ENCODE measurements at regions not wholly inside any gene's neighbourhood (a gene's known extent, or its start where the extent isn't known, plus 50 kb on each side); places are given as distances from the start of the nearest gene placed in this dataset.

DNA sequence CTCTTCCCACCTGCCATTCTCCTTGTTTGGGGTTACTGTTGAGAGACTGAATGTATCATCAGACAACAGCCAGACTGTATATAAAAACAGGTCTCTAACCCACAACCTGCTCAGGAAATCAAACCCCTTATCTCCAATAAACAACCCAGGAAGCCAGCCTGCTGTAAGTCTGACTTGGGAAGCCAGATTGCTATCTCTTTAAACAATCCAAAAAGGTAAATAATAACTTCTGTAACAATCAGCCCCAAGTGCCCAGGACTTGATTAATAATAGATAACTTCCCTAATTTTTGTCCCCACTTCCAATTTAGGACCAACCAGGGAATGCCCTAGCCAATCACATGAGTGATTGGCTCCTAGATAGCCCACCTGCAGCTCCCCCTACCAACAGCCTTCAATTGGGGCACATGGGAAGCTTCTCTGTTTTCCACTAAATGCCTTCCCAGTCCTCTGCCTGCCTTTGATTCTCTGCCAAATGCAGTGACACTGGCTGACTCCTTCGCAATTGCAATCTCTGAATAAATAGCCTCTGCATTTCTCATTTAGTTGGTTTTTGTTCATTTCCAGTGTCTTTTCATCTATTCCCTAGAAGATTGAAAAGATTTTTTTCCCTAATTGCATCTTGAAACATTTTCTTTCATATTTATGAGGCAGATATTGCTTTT, 117.1 kb upstream of the TAB2 start:
- TF ChIP-seq CTCF (IDR thresholded peaks at IDR 0.05; ENCODE audit: insufficient read depth, low read length), result no peak
- DNase-seq (ENCODE audit: low read depth), result no peak
- no peak overlapping the region for H3K4me3 ChIP-seq (ENCODE audit: low read depth, low read length)

- no peak for DNase-seq (ENCODE audit: low read depth)
- no peak for TF ChIP-seq CTCF (IDR thresholded peaks at IDR 0.05; ENCODE audit: insufficient read depth, low read length)
- H3K4me3 ChIP-seq (ENCODE audit: low read depth, low read length), result no peak overlapping the region
Measured at GRCh38 chr6:149201068-149201655, 116.3 kb upstream of the TAB2 start.

GRCh38 chr6:149202100-149202499, 115.4 kb upstream of the TAB2 start:
- DNase-seq (ENCODE audit: low read depth), result no peak
- TF ChIP-seq CTCF (IDR thresholded peaks at IDR 0.05; ENCODE audit: insufficient read depth, low read length), result no peak
- H3K4me3 ChIP-seq (ENCODE audit: low read depth, low read length), result no peak overlapping the region

DNA sequence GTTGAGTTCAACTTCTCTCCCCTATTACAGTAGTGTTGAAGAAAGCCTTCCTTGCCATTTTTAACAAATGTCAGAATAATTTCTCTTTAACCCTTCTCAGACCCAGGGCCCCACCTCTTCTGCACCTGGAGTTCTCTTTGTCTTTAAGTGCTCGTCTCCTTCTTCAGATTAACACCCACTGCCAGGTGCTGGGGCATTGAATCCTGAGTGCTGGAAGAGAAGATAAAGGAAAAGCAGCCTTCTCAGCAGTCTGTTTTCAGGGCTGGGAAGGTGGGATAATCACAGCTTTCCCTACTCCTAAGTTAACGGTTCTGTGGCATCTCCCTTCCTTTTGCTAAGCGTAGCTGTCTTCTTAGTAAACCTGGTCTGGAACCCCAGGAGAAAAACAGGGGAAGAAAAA, 114.6 kb upstream of the TAB2 start:
- no peak for DNase-seq (ENCODE audit: low read depth)
- no peak overlapping the region for H3K4me3 ChIP-seq (ENCODE audit: low read depth, low read length)
- TF ChIP-seq CTCF (IDR thresholded peaks at IDR 0.05; ENCODE audit: insufficient read depth, low read length), result no peak

DNA sequence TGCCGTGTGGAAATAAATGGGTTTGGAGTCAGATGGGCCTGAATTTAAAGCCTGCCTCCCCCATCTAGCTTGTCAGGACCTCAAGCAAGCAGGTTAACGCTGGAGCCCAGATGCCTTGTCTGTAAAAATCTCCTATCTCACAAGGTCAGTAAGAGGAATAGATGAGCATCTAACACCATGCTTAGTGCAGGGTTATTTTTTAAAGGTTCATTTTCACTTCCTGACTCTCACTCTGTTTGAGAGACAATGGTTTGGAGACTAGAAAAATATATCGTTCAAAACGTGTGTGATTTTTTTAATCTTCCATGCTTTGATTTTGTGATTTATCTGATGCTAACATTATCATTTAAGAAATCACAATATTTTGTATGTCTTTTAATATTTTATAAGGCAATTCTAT, 114.0 kb upstream of the TAB2 start:
- no peak for DNase-seq (ENCODE audit: low read depth)
- no peak for TF ChIP-seq CTCF (IDR thresholded peaks at IDR 0.05; ENCODE audit: insufficient read depth, low read length)
- H3K4me3 ChIP-seq (ENCODE audit: low read depth, low read length), result no peak overlapping the region

DNA sequence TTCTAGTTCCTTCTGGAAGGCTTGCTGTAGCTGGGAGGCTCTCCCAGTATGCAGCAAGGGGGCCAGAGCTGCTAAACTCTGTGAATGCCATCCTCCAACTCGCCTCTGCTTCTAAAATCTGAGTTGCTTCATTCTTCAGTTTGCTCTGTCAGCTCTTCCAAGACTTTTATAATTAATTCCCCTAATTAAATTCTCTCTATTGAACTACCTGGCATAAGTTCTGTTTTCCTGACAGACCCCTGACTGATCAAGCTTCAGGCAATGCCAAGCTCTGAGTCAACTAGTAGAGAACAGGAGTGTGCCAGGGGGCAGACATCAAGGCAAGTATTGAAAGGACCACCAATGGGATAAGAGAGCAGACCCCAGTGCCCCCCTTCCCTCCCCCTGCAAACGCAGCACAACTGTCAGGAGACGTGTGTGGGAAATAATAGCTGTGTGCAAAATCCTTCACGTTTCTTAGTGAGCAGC, 109.3 kb upstream of the TAB2 start:
- DNase-seq (ENCODE audit: low read depth), result no peak
- no peak overlapping the region for H3K4me3 ChIP-seq (ENCODE audit: low read depth, low read length)
- TF ChIP-seq CTCF (IDR thresholded peaks at IDR 0.05; ENCODE audit: insufficient read depth, low read length), result no peak
